GM18507 (cell line): ENCODE measurements at regions not wholly inside any gene's neighbourhood (a gene's known extent, or its start where the extent isn't known, plus 50 kb on each side); places are given as distances from the start of the nearest gene placed in this dataset.
"Not testable (repeated sequence)": the region's sequence is repeated elsewhere in the genome, so short reads cannot be mapped to it uniquely, and the experiment has no call there.

Experiments
- DNase-seq: peaks from one replicate; pipeline ENCODE4 v3.0.0; 2011; ENCODE audit warnings: low read depth; ENCODE audit not compliant: insufficient read length; ENCODE audit errors: extremely low spot score
- FAIRE-seq: peaks from 2 replicates; lab custom pipeline; 2011; peaks lifted over from hg19 to GRCh38; lab: Jason Lieb, UNC

- no peak for DNase-seq
- FAIRE-seq = no peak
These were observed 158.7 kb downstream of the CGGBP1 start for GRCh38 chr3:87900061-87900460.

- FAIRE-seq (no peak), DNase-seq (no peak)
These were observed 159.8 kb downstream of the CGGBP1 start for GRCh38 chr3:87898971-87899370.

DNA sequence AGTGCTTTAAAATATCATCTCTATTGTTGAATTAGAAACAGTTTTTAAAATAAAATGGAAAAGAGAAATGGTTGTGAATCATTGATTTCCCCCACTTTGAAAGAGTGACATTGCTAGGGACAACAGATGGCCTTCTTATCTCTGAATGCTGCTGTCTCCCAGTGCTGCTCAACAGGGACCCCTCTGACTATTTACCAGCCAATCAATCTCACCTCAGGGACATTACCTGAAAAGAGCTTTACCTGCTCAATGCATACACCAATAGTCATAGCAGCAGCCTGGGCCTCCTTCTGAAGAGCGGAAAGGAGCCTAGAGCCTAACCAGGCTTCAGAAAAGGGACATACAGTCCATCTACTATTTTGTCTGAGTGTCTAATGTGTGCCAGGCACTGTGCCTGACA, 162.8 kb downstream of the CGGBP1 start:
- no peak for DNase-seq
- no peak for FAIRE-seq

DNA sequence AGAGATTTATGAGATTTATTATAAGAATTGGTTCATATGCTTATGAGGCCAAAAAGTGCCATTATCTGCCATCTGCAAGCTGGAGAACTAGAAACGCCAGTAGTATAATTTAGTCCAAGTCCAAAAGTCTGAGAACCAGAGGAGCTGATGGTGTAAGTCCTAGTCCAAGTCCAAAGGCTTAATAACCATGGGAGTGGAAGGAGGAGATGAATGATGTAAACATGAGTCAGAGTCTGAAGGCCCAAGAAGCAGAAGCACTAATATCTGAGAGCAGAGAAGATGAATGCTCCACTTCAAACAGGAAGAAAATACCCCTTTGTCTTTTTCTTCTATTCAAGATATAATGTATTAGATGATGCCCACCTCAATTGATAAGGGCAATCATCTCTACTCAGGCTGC, 185.7 kb downstream of the CGGBP1 start:
- DNase-seq (no peak), FAIRE-seq (no peak)

- no peak for DNase-seq
- FAIRE-seq = no peak
These were observed 191.8 kb downstream of the CGGBP1 start for GRCh38 chr3:87867001-87867400.

DNA sequence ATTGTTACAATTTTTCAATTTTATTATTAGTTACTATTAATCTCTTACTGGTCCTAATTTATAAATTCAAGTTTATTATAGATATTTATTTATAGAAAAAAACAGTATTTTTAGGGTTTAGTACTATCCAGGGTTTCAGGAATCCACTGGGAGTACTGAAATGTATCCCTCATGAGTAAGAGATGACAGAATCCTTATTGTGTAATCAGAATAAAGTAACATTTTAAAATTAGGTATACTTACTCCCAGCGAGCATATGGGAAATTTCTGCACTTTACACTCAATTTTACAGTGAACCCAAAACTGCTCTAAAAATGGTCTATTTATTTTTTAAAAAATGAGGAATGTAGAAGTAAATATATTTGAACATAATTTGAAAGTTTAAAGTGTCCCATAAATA, 202.7 kb downstream of the CGGBP1 start:
- FAIRE-seq = no peak

DNA sequence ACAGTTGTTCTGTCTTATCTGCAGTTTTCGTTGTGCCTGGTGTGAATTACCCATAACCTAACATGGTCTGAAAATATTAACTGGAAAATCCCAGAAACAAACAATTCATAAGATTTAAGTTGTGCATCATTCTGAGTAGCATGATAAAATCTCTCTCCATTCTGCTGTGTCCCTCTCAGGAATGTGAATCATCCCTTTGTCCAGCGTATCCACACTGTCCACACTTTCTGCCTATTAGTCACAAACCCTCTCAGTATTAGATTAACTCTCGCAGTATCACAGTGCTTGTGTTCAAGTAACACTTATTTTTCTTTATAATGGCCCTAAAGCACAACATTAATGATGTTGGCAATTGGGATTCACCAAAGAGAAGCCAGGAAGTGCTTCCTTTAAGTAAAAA, 203.2 kb downstream of the CGGBP1 start:
- FAIRE-seq (no peak), DNase-seq (no peak)

More for the DNA sequence above, 202.7 kb downstream of the CGGBP1 start:
- no peak for DNase-seq

GRCh38 chr3:87855211-87855610, 203.6 kb downstream of the CGGBP1 start:
- FAIRE-seq (no peak), DNase-seq (no peak)

- DNase-seq (no peak), FAIRE-seq (no peak)
These were observed 210.8 kb downstream of the CGGBP1 start for GRCh38 chr3:87848003-87848402.

DNA sequence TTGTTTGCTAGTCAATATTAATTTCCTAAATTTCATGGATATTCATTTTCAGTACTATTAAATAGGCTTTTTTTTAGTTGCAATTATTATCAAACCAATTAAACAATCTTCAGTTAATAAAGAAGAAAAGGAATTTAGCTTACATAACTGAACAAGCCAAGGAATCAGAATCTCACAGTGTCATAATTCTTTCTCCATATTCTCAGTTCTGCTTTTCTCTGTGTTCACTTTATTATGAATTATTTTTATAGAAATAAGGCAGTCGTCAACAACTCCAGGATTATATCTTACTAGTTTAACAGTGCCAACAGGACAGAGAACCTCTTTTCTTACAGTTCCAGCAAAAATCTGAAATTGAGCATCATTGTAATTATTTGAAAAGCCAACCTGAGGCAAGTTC, 221.7 kb downstream of the CGGBP1 start:
- no peak for FAIRE-seq
- DNase-seq = no peak

DNA sequence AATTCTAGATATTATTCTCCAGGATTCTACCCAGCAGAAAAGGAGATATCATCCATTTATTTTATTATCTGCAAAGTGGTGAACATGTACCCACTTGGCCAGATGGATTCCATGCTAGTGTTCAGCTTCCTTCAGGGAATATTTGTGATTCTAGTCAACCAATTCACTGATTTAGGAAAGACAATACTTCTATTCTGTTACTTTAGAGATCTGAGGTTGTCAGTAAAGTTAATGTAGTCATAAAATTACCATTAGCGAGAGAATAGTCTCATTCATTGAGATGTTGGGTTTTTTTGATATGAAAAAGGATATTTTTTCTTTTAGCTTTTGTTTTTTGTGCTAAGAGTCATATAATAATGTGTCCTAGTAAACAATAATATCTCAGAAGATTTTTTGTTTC, 222.8 kb downstream of the CGGBP1 start:
- DNase-seq (no peak), FAIRE-seq (no peak)

DNA sequence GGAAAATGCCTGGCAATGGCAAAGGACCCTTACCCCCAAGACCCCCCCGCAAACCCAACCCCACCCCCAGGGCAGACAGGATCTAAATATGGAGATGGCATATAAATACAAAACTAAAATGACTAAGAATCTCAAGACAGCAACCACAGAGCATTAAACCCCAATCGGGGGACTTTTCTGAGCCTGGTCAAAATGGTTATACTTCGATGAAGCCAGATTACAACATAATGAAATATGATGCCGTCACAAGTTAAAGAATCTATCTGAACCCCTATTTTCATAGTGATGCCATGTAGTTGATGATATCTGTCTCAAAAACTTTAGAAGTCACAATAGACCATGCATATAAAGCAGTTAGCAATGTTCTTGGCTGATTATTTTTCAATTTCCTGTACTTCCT, 223.6 kb downstream of the CGGBP1 start:
- no peak for FAIRE-seq
- no peak for DNase-seq

- FAIRE-seq (no peak), DNase-seq (no peak)
These were observed 224.5 kb downstream of the CGGBP1 start for GRCh38 chr3:87834327-87834726.

DNA sequence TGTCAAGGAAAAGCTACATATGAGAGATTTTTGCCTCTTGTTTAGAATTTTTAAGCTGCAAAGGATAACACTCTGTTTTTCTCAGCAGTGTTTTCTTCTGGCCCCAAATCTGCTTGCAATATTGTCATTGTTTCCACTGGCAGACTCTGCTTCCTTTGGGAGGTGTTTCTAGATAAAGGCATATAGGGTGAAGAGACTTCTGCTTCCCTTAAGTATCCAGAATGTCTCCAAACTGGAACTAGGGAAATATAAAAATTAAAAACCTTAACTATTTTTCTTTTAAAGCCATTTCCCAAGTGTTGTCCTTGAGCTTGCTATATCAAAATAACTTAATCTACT, 225.8 kb downstream of the CGGBP1 start:
- DNase-seq (no peak), FAIRE-seq (no peak)

GRCh38 chr3:87828046-87828445, 230.8 kb downstream of the CGGBP1 start:
- no peak for DNase-seq
- no peak for FAIRE-seq

GRCh38 chr3:87822563-87822962, 236.2 kb downstream of the CGGBP1 start:
- no peak for FAIRE-seq
- no peak for DNase-seq

- not testable (repeated sequence) for FAIRE-seq
These were observed 245.3 kb downstream of the CGGBP1 start for GRCh38 chr3:87813503-87813902.

GRCh38 chr3:87811953-87812352, 246.9 kb downstream of the CGGBP1 start:
- DNase-seq = no peak
- FAIRE-seq = no peak

More at GRCh38 chr3:87813503-87813902, 245.3 kb downstream of the CGGBP1 start:
- not testable (repeated sequence) for DNase-seq

GRCh38 chr3:87810452-87811016, 248.3 kb downstream of the CGGBP1 start:
- FAIRE-seq = no peak
- DNase-seq = no peak

GRCh38 chr3:87805670-87806069, 253.1 kb downstream of the CGGBP1 start:
- DNase-seq = no peak
- peak; percentile 24 for FAIRE-seq

DNA sequence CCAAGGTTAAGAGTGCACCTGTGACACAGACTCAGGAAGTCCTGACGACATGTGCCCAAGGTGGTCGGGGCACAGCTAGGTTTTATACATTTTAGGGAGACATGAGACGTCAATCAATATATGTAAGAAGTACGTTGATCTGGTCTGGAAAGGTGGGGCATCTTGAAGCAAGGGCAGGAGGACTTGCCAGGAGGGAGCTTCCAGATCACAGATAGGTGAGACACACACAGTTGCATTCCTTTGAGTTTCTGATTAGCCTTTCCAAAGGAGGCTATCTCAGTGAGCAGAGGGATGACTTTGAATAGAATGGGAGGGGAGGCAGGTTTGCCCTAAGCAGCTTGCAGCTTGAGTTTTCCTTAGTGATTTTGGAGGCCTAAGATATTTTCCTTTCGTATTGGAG, 257.4 kb downstream of the CGGBP1 start:
- no peak for DNase-seq
- no peak for FAIRE-seq

- FAIRE-seq (no peak), DNase-seq (no peak)
These were observed 258.3 kb downstream of the CGGBP1 start for GRCh38 chr3:87800516-87800915.
